Right lobe of liver (tissue), 6 donors: ENCODE measurements at regions not wholly inside any gene's neighbourhood (a gene's known extent, or its start where the extent isn't known, plus 50 kb on each side); places are given as distances from the start of the nearest gene placed in this dataset.

Source experiments
- ATAC-seq, 4 donors: fragments of 200-7000 bp; cut with Tn5 transposase; one replicate each; pipeline ENCODE4 v1.9.1; 2020; ENCODE audit warnings: mild to moderate bottlenecking in 4 of 4, moderate library complexity in 4 of 4
- DNase-seq, 3 donors: peaks; one replicate each; pipeline ENCODE4 v3.0.0-alpha.2; 2020
- H3K27ac ChIP-seq, 3 donors: fragments of 200-600 bp; one replicate each; pipeline ENCODE4 v1.8.0; 2022
- H3K27me3 ChIP-seq, 2 donors: fragments of 200-600 bp; one replicate each; pipeline ENCODE4 v1.8.0; 2022
- H3K36me3 ChIP-seq, 4 donors: fragments of 200-600 bp; sonication (generic) in 1 of 4; one replicate each; pipeline versions ENCODE4 v1.5.1 to v1.8.0; 2017 to 2022; ENCODE audit warnings: control low read depth in 1 of 4
- H3K4me1 ChIP-seq, 4 donors: fragments of 200-600 bp; sonication (generic) in 1 of 4; one replicate each; pipeline versions ENCODE4 v1.5.1 to v1.8.0; 2017 to 2022; ENCODE audit warnings: control low read depth in 1 of 4
- H3K4me3 ChIP-seq, 3 donors: fragments of 200-600 bp; one replicate each; pipeline ENCODE4 v1.8.0; 2022
- H3K9me3 ChIP-seq, 4 donors: fragments of 200-600 bp; sonication (generic) in 1 of 4; one replicate each; pipeline versions ENCODE4 v1.5.1 to v1.8.0; 2017 to 2022; ENCODE audit warnings: control low read depth in 1 of 4
- POLR2A ChIP-seq: fragments of 450-650 bp; IDR thresholded peaks from one replicate; pipeline ENCODE4 v1.6.1; 2017; ENCODE audit warnings: antibody characterized with exemption, mild to moderate bottlenecking
- WGBS: methylation state at CpG from one replicate; pipeline ENCODE4 v1.1.6; 2018; ENCODE audit warnings: low coverage, low lambda C conversion rate; ENCODE audit not compliant: insufficient coverage; ENCODE audit errors: missing lambda C conversion rate; 5-methylcytosine and 5-hydroxymethylcytosine counted together
- intact Hi-C, 2 donors: fragments of 100-400 bp; cut with DNase I; formaldehyde crosslinking; loops; one replicate each; pipeline versions ENCODE4 v1.11.2 to v1.14.1; 2022
- TF ChIP-seq, protein P1 (sequence below), 4 donors: fragments of 200-600 bp in 3 of 4; fragments of 450-650 bp in 1 of 4; IDR thresholded peaks; one replicate each; pipeline versions ENCODE4 v1.5.1 to v1.8.0; 2016 to 2022; ENCODE audit warnings: antibody characterized with exemption in 4 of 4, mild to moderate bottlenecking in 2 of 4
- donor health status: DM: no; HTN: yes; CAD: no.
- donor health status: DM: no; HTN: no; CAD: no.
- donor health status: DM: no; HTN: no; CAD: no.
- donor health status: DM: no; HTN: yes; CAD: no.
- donor health status: DM: no; HTN: yes; CAD: no.

- no peaks in the 10 kb centered on the region for H3K9me3 ChIP-seq
- no peaks in the 10 kb centered on the region for H3K4me1 ChIP-seq
- TF ChIP-seq, protein P1, sequence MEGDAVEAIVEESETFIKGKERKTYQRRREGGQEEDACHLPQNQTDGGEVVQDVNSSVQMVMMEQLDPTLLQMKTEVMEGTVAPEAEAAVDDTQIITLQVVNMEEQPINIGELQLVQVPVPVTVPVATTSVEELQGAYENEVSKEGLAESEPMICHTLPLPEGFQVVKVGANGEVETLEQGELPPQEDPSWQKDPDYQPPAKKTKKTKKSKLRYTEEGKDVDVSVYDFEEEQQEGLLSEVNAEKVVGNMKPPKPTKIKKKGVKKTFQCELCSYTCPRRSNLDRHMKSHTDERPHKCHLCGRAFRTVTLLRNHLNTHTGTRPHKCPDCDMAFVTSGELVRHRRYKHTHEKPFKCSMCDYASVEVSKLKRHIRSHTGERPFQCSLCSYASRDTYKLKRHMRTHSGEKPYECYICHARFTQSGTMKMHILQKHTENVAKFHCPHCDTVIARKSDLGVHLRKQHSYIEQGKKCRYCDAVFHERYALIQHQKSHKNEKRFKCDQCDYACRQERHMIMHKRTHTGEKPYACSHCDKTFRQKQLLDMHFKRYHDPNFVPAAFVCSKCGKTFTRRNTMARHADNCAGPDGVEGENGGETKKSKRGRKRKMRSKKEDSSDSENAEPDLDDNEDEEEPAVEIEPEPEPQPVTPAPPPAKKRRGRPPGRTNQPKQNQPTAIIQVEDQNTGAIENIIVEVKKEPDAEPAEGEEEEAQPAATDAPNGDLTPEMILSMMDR (IDR thresholded peaks at IDR 0.05): no peak
- no peak for TF ChIP-seq POLR2A
- no peaks in the 10 kb centered on the region for H3K27me3 ChIP-seq
- DNase-seq: no peak
- H3K27ac ChIP-seq: no peak overlapping the region
- intact Hi-C loops: no loop called here
- H3K36me3 ChIP-seq: no peaks in the 10 kb centered on the region
- WGBS: 61% methylated on average over 2 of the region's 2 CpGs
- no peak for ATAC-seq
- H3K4me3 ChIP-seq: no peak overlapping the region
Measured at GRCh38 chr10:91054325-91054724, 133.4 kb upstream of the ANKRD1 start.

- H3K4me1 ChIP-seq: no peaks in the 10 kb centered on the region
- H3K27ac ChIP-seq: no peak overlapping the region
- H3K9me3 ChIP-seq: no peaks in the 10 kb centered on the region
- no peak for ATAC-seq
- TF ChIP-seq POLR2A: no peak
- TF ChIP-seq, protein P1 (IDR thresholded peaks at IDR 0.05): no peak
- no peaks in the 10 kb centered on the region for H3K27me3 ChIP-seq
- no peak overlapping the region for H3K4me3 ChIP-seq
- no peaks in the 10 kb centered on the region for H3K36me3 ChIP-seq
- intact Hi-C loops: no loop called here
- no peak for DNase-seq
Measured at GRCh38 chr10:91061187-91061586, 140.3 kb upstream of the ANKRD1 start.

DNA sequence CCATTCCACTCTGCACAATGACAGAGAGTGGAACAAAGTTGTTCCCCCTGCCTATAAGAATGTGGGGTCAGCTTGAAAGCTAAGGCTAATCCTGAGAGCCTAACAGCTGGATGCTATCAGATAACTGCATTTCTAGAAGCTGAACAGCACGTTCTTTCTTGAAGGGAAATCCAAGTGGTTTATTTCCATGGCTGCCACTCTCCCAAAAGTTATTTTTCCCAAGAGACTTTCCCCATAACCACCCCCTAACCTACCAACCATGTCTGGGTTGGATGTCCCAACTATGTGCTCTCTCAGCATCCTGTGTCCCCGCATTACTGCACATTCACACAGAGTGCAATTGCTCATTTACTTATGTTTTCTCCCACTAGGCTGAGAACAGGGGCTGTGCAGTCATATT lies 140.7 kb upstream of the ANKRD1 start:
- ATAC-seq: no peak
- Histone ChIP-seq H3K36me3 (no peaks in the 10 kb centered on the region), H3K9me3 (no peaks in the 10 kb centered on the region), H3K27me3 (no peaks in the 10 kb centered on the region), H3K4me1 (no peaks in the 10 kb centered on the region), H3K4me3 (no peak overlapping the region), H3K27ac (no peak overlapping the region)
- no peak for DNase-seq
- TF ChIP-seq, protein P1 (IDR thresholded peaks at IDR 0.05): no peak
- TF ChIP-seq POLR2A: no peak
- WGBS: 52% methylated on average over 2 of the region's 2 CpGs
- intact Hi-C loops: no loop called here

- Histone ChIP-seq H3K27me3 (no peaks in the 10 kb centered on the region), H3K4me3 (no peak overlapping the region), H3K36me3 (no peaks in the 10 kb centered on the region), H3K4me1 (no peaks in the 10 kb centered on the region), H3K27ac (no peak overlapping the region), H3K9me3 (no peaks in the 10 kb centered on the region)
- intact Hi-C loops: no loop called here
- DNase-seq: no peak
- no peak for ATAC-seq
- no peak for TF ChIP-seq POLR2A
- TF ChIP-seq, protein P1 (IDR thresholded peaks at IDR 0.05): no peak
- 78% methylated on average over 3 of the region's 3 CpGs for WGBS
Measured at GRCh38 chr10:91062091-91062490, 141.2 kb upstream of the ANKRD1 start.

DNA sequence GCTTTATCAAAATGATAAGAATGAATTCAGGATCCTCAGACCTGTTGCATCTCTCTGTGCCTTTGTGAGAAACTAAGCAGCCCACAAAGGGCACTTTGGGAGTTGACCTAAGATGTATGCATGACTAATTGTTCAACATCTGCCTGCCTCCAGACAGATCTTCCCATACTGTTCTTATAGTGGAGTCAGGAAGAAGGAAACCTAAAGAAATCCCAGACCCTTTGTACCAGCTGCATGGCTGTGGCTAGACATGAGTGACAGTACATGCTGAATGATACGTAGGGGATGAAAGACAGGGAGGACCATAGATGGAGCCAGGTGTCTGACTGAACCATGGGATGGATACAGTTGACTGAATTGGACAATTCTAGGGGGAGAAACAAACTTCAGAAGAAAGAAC lies 148.7 kb upstream of the PCGF5 start:
- ATAC-seq (no peak), DNase-seq (no peak)
- no peak overlapping the region for H3K27ac ChIP-seq
- H3K9me3 ChIP-seq: no peaks in the 10 kb centered on the region
- TF ChIP-seq POLR2A: no peak
- no peaks in the 10 kb centered on the region for H3K4me1 ChIP-seq
- H3K4me3 ChIP-seq: no peak overlapping the region
- no peaks in the 10 kb centered on the region for H3K27me3 ChIP-seq
- intact Hi-C loops: no loop called here
- no peaks in the 10 kb centered on the region for H3K36me3 ChIP-seq
- 38% methylated on average over 1 of the region's 1 CpG for WGBS
